ENCODE measurements at regions not wholly inside any gene's neighbourhood (a gene's known extent, or its start where the extent isn't known, plus 50 kb on each side); places are given as distances from the start of the nearest gene placed in this dataset.

DNA sequence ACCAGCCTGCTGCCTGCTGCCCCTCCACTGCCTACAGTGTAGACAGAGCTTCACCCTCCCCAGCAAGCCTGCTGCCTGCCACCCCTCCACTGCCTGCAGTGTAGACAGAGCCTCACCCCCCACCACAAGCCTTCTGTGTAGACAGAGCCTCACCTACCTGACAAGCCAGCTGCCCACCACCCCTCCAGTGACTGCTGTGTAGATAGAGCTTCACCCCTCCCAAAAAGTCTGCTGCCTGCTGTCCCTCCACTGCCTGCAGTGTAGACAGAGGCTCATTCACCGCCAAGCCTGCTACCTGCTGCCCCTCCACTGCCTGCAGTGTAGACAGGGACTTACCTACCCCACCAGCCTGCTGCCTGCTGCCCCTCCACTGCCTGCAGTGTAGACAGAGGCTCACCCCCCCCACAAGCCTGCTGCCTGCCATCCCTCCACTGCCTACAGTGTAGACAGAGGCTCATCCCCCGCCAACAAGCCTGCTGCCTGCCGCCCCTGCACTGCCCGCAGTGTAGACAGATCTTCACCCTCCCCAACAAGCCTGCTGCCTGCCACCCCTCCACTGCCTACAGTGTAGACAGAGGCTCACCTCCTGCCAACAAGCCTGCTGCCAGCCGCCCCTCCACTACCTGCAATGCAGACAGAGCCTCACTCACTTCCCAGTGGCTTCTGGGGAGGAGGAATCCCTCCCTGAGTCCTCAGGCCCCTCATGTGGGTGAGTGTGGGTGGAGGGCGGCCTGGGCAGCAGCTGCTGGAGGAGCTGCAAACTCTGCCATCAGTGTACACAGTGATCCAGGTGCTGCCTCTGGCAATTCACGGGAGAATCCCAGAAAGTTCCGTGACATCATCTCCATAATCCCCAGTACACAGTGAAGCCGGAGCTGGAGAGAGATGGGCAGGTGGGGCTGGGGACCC, 140.9 kb downstream of the DLL1 start:
- no peak overlapping the region for H3K4me2 ChIP-seq (ENCODE audit: insufficient read depth, low read length)
- no peak for DNase-seq (ENCODE audit: low read depth, low spot score)
- H3K27me3 ChIP-seq (ENCODE audit: control insufficient read depth in 2 of 2, insufficient read depth in 2 of 2, low read length in 2 of 2), result no peaks in the 10 kb centered on the region
- BruUV-seq (replicated peaks), result no TSS peak
- no peaks in the 10 kb centered on the region for H4K20me1 ChIP-seq (replicated peaks; ENCODE audit: control insufficient read depth, extremely low read depth, insufficient read depth, low read length)
- no peak overlapping the region for H2AFZ ChIP-seq (ENCODE audit: low read depth, low read length)
- H3K79me2 ChIP-seq (ENCODE audit: control insufficient read depth, insufficient read depth, low read length), result no peaks in the 10 kb centered on the region
- H3K4me1 ChIP-seq (ENCODE audit: control insufficient read depth, extremely low read depth, insufficient read depth, low read length), result peaks cover 7% of the 10 kb centered on the region
- H3K27ac ChIP-seq (ENCODE audit: insufficient read depth, low read depth, low read length), result no peak overlapping the region
- POLR2A ChIA-PET, result no interaction called here
- H3K9me3 ChIP-seq (replicated peaks; ENCODE audit: control insufficient read depth, insufficient read depth, low read length), result no peaks in the 10 kb centered on the region
- intact Hi-C loops (cut with micrococcal nuclease) (loop anchor here (5.0 to 10.0 kb wide), 3 partner anchors 135 to 365 kb away; no protein-coding TSS in a partner anchor), dilution Hi-C loops (cut with MboI; ENCODE audit: extremely low pct_ligation_motif_present, low sequenced_read_pairs) (no loop called here)
- no peaks in the 10 kb centered on the region for H3K9me1 ChIP-seq (replicated peaks; ENCODE audit: control insufficient read depth, extremely low read depth, insufficient read depth, low read length)
- no peak for FAIRE-seq
- no peak overlapping the region for H3K4me3 ChIP-seq (replicated peaks in 1 of 3; ENCODE audit: insufficient read depth in 1 of 3, low read depth in 1 of 3, low read length in 3 of 3)
- no peak for TF ChIP-seq FOS (IDR thresholded peaks at IDR 0.05; ENCODE audit: borderline replicate concordance, insufficient read depth, low read length)
- TF ChIP-seq, protein P1, sequence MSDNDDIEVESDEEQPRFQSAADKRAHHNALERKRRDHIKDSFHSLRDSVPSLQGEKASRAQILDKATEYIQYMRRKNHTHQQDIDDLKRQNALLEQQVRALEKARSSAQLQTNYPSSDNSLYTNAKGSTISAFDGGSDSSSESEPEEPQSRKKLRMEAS (IDR thresholded peaks at IDR 0.05; ENCODE audit: insufficient read depth, insufficient read length), result no peak
- no peak for TF ChIP-seq GATA2 (IDR thresholded peaks at IDR 0.05; ENCODE audit: insufficient read depth, insufficient read length, low read depth, low read length)
- no peak for TF ChIP-seq JUN (IDR thresholded peaks at IDR 0.05; ENCODE audit: borderline replicate concordance, insufficient read depth, insufficient read length, low read depth)
- TF ChIP-seq MYC (IDR thresholded peaks at IDR 0.05; ENCODE audit: low read depth, low read length), result no peak
- no peak for TF ChIP-seq POLR2A (IDR thresholded peaks at IDR 0.05; ENCODE audit: low read depth, low read length)
- TF ChIP-seq EZH2 (IDR thresholded peaks at IDR 0.05; ENCODE audit: borderline replicate concordance, low read depth, low read length, severe bottlenecking), result no peak
- TF ChIP-seq, protein P2, sequence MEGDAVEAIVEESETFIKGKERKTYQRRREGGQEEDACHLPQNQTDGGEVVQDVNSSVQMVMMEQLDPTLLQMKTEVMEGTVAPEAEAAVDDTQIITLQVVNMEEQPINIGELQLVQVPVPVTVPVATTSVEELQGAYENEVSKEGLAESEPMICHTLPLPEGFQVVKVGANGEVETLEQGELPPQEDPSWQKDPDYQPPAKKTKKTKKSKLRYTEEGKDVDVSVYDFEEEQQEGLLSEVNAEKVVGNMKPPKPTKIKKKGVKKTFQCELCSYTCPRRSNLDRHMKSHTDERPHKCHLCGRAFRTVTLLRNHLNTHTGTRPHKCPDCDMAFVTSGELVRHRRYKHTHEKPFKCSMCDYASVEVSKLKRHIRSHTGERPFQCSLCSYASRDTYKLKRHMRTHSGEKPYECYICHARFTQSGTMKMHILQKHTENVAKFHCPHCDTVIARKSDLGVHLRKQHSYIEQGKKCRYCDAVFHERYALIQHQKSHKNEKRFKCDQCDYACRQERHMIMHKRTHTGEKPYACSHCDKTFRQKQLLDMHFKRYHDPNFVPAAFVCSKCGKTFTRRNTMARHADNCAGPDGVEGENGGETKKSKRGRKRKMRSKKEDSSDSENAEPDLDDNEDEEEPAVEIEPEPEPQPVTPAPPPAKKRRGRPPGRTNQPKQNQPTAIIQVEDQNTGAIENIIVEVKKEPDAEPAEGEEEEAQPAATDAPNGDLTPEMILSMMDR (IDR thresholded peaks at IDR 0.05; ENCODE audit: extremely low read depth in 1 of 2, insufficient read depth in 1 of 2, low read depth in 1 of 2, low read length in 2 of 2), result no peak
- TF ChIP-seq POLR2AphosphoS5 (IDR thresholded peaks at IDR 0.05; ENCODE audit: insufficient read depth, low read depth, low read length), result no peak
- CTCF ChIA-PET, result interaction anchor here (1.4 to 1.8 kb wide), 2 partner anchors 318 to 367 kb away, joined by 4 read pairs; no protein-coding TSS in a partner anchor
- H3K36me3 ChIP-seq (ENCODE audit: control insufficient read depth in 2 of 2, extremely low read depth in 1 of 2, insufficient read depth in 2 of 2, low read length in 2 of 2), result no peaks in the 10 kb centered on the region
- no peak overlapping the region for H3K9ac ChIP-seq (replicated peaks; ENCODE audit: extremely low read depth, insufficient read depth, low read length)
